Fibroblast of peridontal ligament (primary cell): ENCODE measurements at regions not wholly inside any gene's neighbourhood (a gene's known extent, or its start where the extent isn't known, plus 50 kb on each side); places are given as distances from the start of the nearest gene placed in this dataset.
A peak's percentile ranks its signal among the peaks of the same experiment; 100 is the strongest.

Experiments used
- DNase-seq: peaks from one replicate; pipeline ENCODE4 v3.0.0-alpha.2; 2010; ENCODE audit errors: extremely low read depth

DNA sequence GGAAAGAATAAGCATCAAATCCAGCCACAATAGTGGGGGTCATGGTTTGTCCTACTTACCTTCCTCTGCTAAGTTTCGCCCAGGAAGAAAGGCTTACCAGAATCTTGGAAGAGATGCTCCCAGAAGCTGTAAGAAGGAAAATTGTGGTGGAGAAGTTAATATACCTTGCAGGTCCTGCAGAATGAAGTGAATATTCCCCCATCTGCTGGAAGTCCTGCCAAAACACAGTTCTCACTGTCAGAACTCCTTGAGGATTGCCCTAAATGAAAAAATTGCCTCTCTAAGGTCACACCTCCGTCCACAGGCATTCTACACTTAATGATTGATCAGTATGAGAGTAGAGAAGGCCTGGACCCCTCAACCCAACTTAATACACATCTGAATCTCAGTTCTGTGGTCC, 78.4 kb upstream of the RGS21 start:
- no peak for DNase-seq

DNA sequence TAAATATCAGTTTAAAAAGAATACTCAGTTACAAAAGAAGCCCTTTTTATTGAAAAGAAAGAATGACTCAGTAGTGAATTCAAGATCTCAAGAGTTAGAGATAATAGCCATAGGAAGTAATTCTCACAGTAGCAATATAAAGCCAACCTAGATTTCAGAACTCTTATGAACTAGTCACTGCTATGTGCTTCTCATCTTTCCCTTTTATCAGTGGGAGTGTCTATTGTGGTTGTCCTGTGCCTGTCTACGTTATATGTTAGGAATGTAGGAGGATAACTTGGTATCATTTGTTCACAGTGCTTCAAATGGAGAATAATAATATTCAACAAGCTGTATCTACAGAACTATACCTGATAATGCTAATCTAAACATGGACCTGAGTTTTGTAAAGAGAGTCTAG, 73.1 kb upstream of the RGS21 start:
- DNase-seq = no peak

DNA sequence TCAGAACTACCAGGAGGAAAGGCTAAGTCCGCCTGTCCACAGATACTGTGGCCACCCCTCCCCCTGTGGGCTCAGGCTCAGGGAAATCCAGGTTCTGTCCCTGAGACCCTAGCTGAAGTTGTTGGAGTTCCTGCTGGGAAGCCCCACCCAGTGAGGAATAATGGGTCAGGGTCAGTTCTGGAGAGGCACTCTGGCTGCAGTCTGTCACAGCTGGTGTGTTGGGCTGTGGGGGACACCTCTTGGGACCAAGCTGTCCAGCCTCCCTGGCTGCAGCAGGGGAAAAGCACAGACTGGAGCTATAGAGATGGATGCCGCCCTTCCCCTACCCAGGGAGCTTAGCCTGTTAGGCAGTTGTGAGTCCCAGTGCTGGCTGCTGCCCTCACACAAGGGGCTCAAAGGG, 65.1 kb upstream of the RGS21 start:
- no peak for DNase-seq

- no peak for DNase-seq
These were observed 64.0 kb upstream of the RGS21 start for GRCh38 chr1:192252776-192253175.

DNA sequence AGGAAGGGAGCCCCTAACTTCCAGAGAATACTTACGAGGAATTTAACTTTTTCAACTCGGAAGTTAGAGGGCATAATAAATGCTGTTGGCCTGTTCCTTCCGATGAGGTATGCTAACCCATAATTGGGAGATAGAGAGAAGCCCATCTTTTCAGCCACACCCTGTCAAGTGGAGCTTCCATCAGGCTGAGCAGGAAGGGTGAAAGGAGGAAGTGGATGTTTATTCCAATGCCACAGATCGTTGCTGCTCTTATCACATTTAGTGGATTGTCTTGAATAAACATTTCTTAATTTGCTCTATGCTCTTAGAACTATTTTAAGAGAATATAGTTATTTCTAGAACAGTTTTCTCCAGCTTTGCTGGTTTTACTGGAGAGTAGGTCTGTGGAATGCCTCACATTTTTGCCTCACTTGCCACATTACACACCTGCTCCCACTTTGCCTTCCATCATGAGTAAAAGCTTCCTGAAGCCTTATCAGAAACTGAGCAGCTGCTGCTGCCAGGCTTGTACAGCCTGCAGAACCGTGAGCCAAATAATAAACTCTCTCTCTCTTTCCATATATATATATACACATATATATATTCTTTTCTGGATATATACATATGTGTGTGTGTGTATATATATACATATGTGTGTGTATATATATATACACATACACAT, 60.0 kb upstream of the RGS21 start:
- DNase-seq = no peak

- no peak for DNase-seq
These were observed 56.7 kb upstream of the RGS21 start for GRCh38 chr1:192260076-192260475.

GRCh38 chr1:192261476-192261875, 55.3 kb upstream of the RGS21 start:
- DNase-seq = peak; percentile 11

DNA sequence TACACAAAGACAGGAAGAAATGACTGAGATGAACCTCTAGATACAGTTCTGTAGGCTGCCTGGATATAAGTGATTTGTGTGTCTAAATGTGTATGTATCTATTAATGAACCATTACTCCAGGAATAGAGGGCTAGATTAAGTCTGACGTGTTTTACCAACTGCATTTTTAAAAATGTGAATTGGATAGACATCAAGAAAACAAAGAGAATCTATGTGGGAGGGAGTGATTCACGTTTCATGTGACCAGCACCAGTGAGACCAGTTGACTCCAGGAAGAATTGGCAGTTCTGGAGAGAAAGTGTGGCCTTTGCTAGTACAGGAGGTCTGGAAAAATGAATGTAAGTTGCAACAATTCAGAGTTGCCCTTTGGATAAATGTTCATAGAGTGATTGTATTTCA, 53.4 kb upstream of the RGS21 start:
- peak; percentile 79 for DNase-seq

GRCh38 chr1:192265516-192266173, 51.1 kb upstream of the RGS21 start:
- DNase-seq = no peak

DNA sequence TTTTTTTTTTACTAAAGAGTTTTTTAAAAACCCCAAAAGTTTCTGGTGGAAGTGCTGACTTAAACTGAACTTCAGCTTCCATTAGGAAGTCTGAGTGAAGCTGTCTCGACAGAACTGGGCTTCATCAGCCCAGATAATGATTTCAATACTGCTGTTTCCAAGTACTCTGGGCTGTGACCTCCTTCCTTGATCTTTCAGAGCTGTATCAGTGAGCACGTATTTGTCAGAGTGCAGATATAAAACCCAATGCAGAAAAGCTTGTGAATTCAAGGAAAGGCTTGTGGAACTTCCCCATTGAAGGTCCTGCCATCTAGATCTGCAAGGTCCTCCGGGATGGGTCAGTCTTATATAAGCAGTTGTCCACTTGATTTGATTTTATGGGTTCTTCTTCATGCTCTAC, 50.1 kb upstream of the RGS21 start:
- no peak for DNase-seq
